ENCODE measurements at regions not wholly inside any gene's neighbourhood (a gene's known extent, or its start where the extent isn't known, plus 50 kb on each side); places are given as distances from the start of the nearest gene placed in this dataset.

- TF ChIP-seq ZBTB44 (CRISPR knock-in tag; IDR thresholded peaks at IDR 0.05) (no peak), NFRKB (IDR thresholded peaks at IDR 0.05) (no peak), ZNF841 (CRISPR knock-in tag; IDR thresholded peaks at IDR 0.05; ENCODE audit: borderline replicate concordance) (no peak)
- TF ChIP-seq, protein P1, sequence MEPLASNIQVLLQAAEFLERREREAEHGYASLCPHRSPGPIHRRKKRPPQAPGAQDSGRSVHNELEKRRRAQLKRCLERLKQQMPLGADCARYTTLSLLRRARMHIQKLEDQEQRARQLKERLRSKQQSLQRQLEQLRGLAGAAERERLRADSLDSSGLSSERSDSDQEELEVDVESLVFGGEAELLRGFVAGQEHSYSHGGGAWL (CRISPR knock-in tag; IDR thresholded peaks at IDR 0.05): no peak
Observed at GRCh38 chr21:32184485-32184884, 94.4 kb downstream of the MIS18A start (continued).

DNA sequence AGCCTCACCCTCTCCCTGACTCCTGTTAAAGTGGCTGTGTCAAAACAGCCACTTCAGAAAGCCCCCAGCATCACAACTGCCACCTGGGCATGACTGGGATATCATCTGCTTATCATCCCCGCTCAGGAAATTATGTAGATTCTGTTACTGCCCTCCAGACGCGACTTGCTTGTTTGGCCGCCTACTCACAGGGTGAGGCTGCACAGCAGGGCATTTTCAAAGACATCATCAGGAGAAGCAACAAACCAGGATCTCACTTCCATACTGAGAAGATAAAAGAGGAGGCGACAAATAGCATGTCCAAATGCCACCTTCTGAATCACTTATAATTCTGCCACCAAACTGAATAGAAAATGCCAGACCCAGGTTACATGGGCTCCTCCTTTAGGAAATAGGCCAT, 94.8 kb downstream of the MIS18A start:
- no peak for ATAC-seq
- no peak overlapping the region for H3K4me2 ChIP-seq (ENCODE audit: low read depth, low read length)
- H3K9me3 ChIP-seq (ENCODE audit: low read length): no peaks in the 10 kb centered on the region
- FAIRE-seq: no peak
- BruUV-seq (replicated peaks): no TSS peak
- 20% methylated on average over 5 of the region's 5 CpGs for WGBS (ENCODE audit: low lambda C conversion rate)
- no peaks in the 10 kb centered on the region for H3K36me3 ChIP-seq (replicated peaks in 1 of 2; ENCODE audit: control insufficient read depth in 1 of 2, insufficient read depth in 2 of 2, low read length in 2 of 2)
- H3K9ac ChIP-seq (ENCODE audit: insufficient read depth, low read depth, low read length): no peak overlapping the region
- H4K20me1 ChIP-seq (ENCODE audit: insufficient read depth, low read length): no peaks in the 10 kb centered on the region
- no peak overlapping the region for H3K4me3 ChIP-seq (replicated peaks in 1 of 3; ENCODE audit: insufficient read depth in 1 of 3, low read depth in 2 of 3, low read length in 3 of 3)
- no peak for TF ChIP-seq CTCF (CRISPR knock-in tag; IDR thresholded peaks at IDR 0.05)
- TF ChIP-seq, protein P2, sequence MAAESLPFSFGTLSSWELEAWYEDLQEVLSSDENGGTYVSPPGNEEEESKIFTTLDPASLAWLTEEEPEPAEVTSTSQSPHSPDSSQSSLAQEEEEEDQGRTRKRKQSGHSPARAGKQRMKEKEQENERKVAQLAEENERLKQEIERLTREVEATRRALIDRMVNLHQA (CRISPR knock-in tag; IDR thresholded peaks at IDR 0.05): no peak
- TF ChIP-seq, protein P3, sequence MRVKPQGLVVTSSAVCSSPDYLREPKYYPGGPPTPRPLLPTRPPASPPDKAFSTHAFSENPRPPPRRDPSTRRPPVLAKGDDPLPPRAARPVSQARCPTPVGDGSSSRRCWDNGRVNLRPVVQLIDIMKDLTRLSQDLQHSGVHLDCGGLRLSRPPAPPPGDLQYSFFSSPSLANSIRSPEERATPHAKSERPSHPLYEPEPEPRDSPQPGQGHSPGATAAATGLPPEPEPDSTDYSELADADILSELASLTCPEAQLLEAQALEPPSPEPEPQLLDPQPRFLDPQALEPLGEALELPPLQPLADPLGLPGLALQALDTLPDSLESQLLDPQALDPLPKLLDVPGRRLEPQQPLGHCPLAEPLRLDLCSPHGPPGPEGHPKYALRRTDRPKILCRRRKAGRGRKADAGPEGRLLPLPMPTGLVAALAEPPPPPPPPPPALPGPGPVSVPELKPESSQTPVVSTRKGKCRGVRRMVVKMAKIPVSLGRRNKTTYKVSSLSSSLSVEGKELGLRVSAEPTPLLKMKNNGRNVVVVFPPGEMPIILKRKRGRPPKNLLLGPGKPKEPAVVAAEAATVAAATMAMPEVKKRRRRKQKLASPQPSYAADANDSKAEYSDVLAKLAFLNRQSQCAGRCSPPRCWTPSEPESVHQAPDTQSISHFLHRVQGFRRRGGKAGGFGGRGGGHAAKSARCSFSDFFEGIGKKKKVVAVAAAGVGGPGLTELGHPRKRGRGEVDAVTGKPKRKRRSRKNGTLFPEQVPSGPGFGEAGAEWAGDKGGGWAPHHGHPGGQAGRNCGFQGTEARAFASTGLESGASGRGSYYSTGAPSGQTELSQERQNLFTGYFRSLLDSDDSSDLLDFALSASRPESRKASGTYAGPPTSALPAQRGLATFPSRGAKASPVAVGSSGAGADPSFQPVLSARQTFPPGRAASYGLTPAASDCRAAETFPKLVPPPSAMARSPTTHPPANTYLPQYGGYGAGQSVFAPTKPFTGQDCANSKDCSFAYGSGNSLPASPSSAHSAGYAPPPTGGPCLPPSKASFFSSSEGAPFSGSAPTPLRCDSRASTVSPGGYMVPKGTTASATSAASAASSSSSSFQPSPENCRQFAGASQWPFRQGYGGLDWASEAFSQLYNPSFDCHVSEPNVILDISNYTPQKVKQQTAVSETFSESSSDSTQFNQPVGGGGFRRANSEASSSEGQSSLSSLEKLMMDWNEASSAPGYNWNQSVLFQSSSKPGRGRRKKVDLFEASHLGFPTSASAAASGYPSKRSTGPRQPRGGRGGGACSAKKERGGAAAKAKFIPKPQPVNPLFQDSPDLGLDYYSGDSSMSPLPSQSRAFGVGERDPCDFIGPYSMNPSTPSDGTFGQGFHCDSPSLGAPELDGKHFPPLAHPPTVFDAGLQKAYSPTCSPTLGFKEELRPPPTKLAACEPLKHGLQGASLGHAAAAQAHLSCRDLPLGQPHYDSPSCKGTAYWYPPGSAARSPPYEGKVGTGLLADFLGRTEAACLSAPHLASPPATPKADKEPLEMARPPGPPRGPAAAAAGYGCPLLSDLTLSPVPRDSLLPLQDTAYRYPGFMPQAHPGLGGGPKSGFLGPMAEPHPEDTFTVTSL (CRISPR knock-in tag; IDR thresholded peaks at IDR 0.05; ENCODE audit: borderline replicate concordance): no peak
- TF ChIP-seq ZNF367 (CRISPR knock-in tag; IDR thresholded peaks at IDR 0.05; ENCODE audit: borderline replicate concordance): no peak
- no peak for TF ChIP-seq ZNF652 (CRISPR knock-in tag; IDR thresholded peaks at IDR 0.05; ENCODE audit: borderline replicate concordance, low read depth)
- no peak for TF ChIP-seq PHF5A (CRISPR knock-in tag; IDR thresholded peaks at IDR 0.05; ENCODE audit: low read depth, unreplicated experiment)
- TF ChIP-seq CBX1 (IDR thresholded peaks at IDR 0.05; ENCODE audit: low read depth): no peak
- TF ChIP-seq RELA (CRISPR knock-in tag; IDR thresholded peaks at IDR 0.05): no peak
- TF ChIP-seq HNRNPL (IDR thresholded peaks at IDR 0.05; ENCODE audit: low read depth, low read length): no peak
- TF ChIP-seq ZNF775 (CRISPR knock-in tag; IDR thresholded peaks at IDR 0.05; ENCODE audit: borderline replicate concordance): no peak
- no peaks in the 10 kb centered on the region for H3K4me1 ChIP-seq (ENCODE audit: insufficient read depth, low read length)
- POLR2A ChIA-PET: no interaction called here
- intact Hi-C loops (cut with micrococcal nuclease; ENCODE audit: unreplicated experiment): no loop called here
- no peaks in the 10 kb centered on the region for H3K79me2 ChIP-seq (ENCODE audit: insufficient read depth, low read length)
- DNase-seq (ENCODE audit: low spot score): no peak
- H3K27ac ChIP-seq (ENCODE audit: extremely low read length, insufficient read depth, low read length): no peak overlapping the region
- CTCF ChIA-PET (ENCODE audit: low intra/inter-chr PET ratio, low total read pairs): no interaction called here
- H2AFZ ChIP-seq (ENCODE audit: low read length): no peak overlapping the region
- in situ Hi-C loops (cut with HindIII; ENCODE audit: extremely low pct_ligation_motif_present, low pct_unique_long_range_greater_than_20kb): no loop called here
- peaks cover 0 to 30% of the 10 kb centered on the region in 2 experiments; a peak in 3 of 5 replicates for H3K27me3 ChIP-seq (ENCODE audit: control insufficient read depth in 1 of 2, insufficient read depth in 2 of 2, low read length in 2 of 2)
